ENCODE measurements at regions not wholly inside any gene's neighbourhood (a gene's known extent, or its start where the extent isn't known, plus 50 kb on each side); places are given as distances from the start of the nearest gene placed in this dataset.
"Not testable (repeated sequence)": the region's sequence is repeated elsewhere in the genome, so short reads cannot be mapped to it uniquely, and the experiment has no call there.

GRCh38 chr6:156688620-156688971, 88.6 kb upstream of the ARID1B start:
- no peak for DNase-seq (ENCODE audit: low read depth in 2 of 2)

GRCh38 chr6:156687789-156688619, 89.2 kb upstream of the ARID1B start:
- no peak for DNase-seq (ENCODE audit: low read depth in 2 of 2)

GRCh38 chr6:156686995-156687788, 90.0 kb upstream of the ARID1B start:
- DNase-seq (ENCODE audit: low read depth in 2 of 2), result peak; percentile 54 to 65

- peak in 1 of 2 donors; percentile 21 for DNase-seq (ENCODE audit: low read depth in 2 of 2)
Observed at GRCh38 chr6:156686301-156686994, 90.7 kb upstream of the ARID1B start.

- DNase-seq (ENCODE audit: low read depth in 2 of 2), result no peak
Observed at GRCh38 chr6:156685823-156686222, 91.4 kb upstream of the ARID1B start.

- no peak for DNase-seq (ENCODE audit: low read depth in 2 of 2)
Observed at GRCh38 chr6:156683821-156684220, 93.4 kb upstream of the ARID1B start.

- DNase-seq (ENCODE audit: low read depth in 2 of 2), result no peak
Observed at GRCh38 chr6:156676721-156677120, 100.5 kb upstream of the ARID1B start.

GRCh38 chr6:156674197-156674596, 103.0 kb upstream of the ARID1B start:
- DNase-seq (ENCODE audit: low read depth in 2 of 2), result no peak

GRCh38 chr6:156670097-156670496, 107.1 kb upstream of the ARID1B start:
- not testable (repeated sequence) for DNase-seq (ENCODE audit: low read depth in 2 of 2)

- peak in 1 of 2 donors; percentile 48 for DNase-seq (ENCODE audit: low read depth in 2 of 2)
Observed at GRCh38 chr6:156662025-156662445, 115.1 kb upstream of the ARID1B start.

GRCh38 chr6:156660389-156660788, 116.8 kb upstream of the ARID1B start:
- no peak for DNase-seq (ENCODE audit: low read depth in 2 of 2)

- no peak for DNase-seq (ENCODE audit: low read depth in 2 of 2)
Observed at GRCh38 chr6:156659822-156660198, 117.4 kb upstream of the ARID1B start.

- DNase-seq (ENCODE audit: low read depth in 2 of 2), result no peak
Observed at GRCh38 chr6:156658966-156659821, 118.0 kb upstream of the ARID1B start.

- DNase-seq (ENCODE audit: low read depth in 2 of 2), result no peak
Observed at GRCh38 chr6:156658186-156658965, 118.8 kb upstream of the ARID1B start.

- no peak for DNase-seq (ENCODE audit: low read depth in 2 of 2)
Observed at GRCh38 chr6:156657296-156657695, 119.9 kb upstream of the ARID1B start.

GRCh38 chr6:156654919-156655918, 122.0 kb upstream of the ARID1B start:
- no peak for DNase-seq (ENCODE audit: low read depth in 2 of 2)

- DNase-seq (ENCODE audit: low read depth in 2 of 2), result no peak
Observed at GRCh38 chr6:156652231-156652750, 124.9 kb upstream of the ARID1B start.

GRCh38 chr6:156651486-156651885, 125.7 kb upstream of the ARID1B start:
- no peak for DNase-seq (ENCODE audit: low read depth in 2 of 2)

- no peak for DNase-seq (ENCODE audit: low read depth in 2 of 2)
Observed at GRCh38 chr6:156650896-156651390, 126.2 kb upstream of the ARID1B start.

Measured in activated CD4-positive, alpha-beta T cell treated with anti-CD3 and anti-CD28 coated beads for 24 hours (primary cell).